Right cardiac atrium (tissue), 5 donors: ENCODE measurements at regions not wholly inside any gene's neighbourhood (a gene's known extent, or its start where the extent isn't known, plus 50 kb on each side); places are given as distances from the start of the nearest gene placed in this dataset.

Experiments used
- ATAC-seq, 2 donors: fragments of 200-7000 bp; cut with Tn5 transposase; one replicate each; pipeline versions ENCODE4 v1.8.0 to v1.9.1; 2020; ENCODE audit warnings: moderate library complexity in 2 of 2, mild to moderate bottlenecking in 1 of 2
- DNase-seq, 3 donors: peaks; one replicate each; pipeline ENCODE4 v3.0.0-alpha.2; 2020
- H3K27ac ChIP-seq: one replicate; pipeline ENCODE4 v1.5.1; 2013; ENCODE audit warnings: mild to moderate bottlenecking, low read length, control low read depth, moderate library complexity
- H3K27me3 ChIP-seq: one replicate; pipeline ENCODE4 v1.6.1; 2013; ENCODE audit not compliant: control insufficient read depth, insufficient read depth
- H3K4me1 ChIP-seq: one replicate; pipeline ENCODE4 v1.6.1; 2013; ENCODE audit warnings: low read length; ENCODE audit not compliant: control insufficient read depth, insufficient read depth
- H3K4me3 ChIP-seq: one replicate; pipeline ENCODE4 v1.5.1; 2013; ENCODE audit warnings: low read length, control low read depth
- H3K9me3 ChIP-seq: one replicate; pipeline ENCODE4 v1.6.1; 2013; ENCODE audit warnings: low read length; ENCODE audit not compliant: control insufficient read depth
- WGBS: extraction: QIAGEN DNeasy Blood & Tissue Kit; methylation state at CpG from one replicate; pipeline ENCODE4 v1.1.7; 2013; 5-methylcytosine and 5-hydroxymethylcytosine counted together
- intact Hi-C, 4 donors: fragments of 100-400 bp; cut with DNase I; formaldehyde crosslinking; loops; one replicate each; pipeline versions ENCODE4 v1.11.0 to v1.14.0; 2022 to 2023
- donor health status: healthy with polysubstance abuse.
- donor health status: DM: no; HTN: yes; CAD: no.
- donor health status: DM: no; HTN: no; CAD: no.
- donor health status: DM: no; HTN: yes; CAD: no; lungs with severe emphysema.
- donor health status: DM: yes; HTN: yes; CAD: no.

DNA sequence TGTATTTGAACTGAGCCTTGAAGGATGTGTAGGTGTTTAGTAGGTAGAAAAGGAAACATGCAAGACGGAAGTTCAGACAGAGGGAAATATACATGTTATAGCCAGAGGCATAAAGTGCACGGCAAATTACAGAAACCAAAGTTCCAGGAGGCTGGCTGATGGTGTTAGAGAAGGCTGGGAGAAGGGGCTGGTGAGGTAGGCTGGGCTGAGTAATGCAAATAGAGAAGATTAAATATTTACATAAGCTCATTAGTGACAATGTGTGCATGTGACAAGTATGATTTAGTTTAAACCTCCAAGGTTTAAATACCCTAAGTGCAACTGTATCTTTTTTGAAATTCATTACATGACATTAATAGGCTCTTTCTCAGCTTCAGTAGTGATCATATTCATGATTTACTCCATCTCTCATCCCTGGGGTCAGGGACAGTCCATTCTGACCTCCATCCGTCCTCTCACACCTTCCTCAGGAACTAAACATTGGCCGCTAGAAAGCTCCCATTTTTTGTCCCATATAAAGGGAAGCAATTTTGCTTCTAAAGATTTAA, 399.8 kb upstream of the SALL1 start:
- intact Hi-C loops: no loop called here
- 69% methylated on average over 4 of the region's 4 CpGs for WGBS
- Histone ChIP-seq H3K4me3 (no peak overlapping the region), H3K27ac (no peak overlapping the region), H3K4me1 (no peaks in the 10 kb centered on the region), H3K9me3 (no peaks in the 10 kb centered on the region), H3K27me3 (peaks cover 2% of the 10 kb centered on the region)
- DNase-seq (no peak), ATAC-seq (no peak)

DNA sequence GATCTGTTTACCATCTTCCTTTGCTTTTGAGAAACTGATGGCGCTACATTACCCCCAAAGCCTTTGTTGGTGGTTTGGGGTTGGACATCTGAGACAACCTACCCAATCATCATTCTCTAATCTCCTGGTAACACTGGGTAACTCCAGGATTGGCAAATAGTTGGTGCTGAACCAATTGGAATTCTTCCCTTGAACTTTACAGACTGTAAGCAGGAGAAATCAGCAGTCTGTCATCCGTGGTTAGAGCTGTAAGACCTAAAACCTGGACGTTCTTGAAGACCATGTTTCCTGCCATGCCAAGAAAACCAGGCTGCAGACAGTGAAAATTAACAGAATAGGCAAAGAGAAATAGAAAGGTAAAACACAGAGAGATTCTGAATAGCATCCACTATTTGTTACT, 398.8 kb upstream of the SALL1 start:
- Histone ChIP-seq H3K9me3 (no peaks in the 10 kb centered on the region), H3K27me3 (peaks cover 2% of the 10 kb centered on the region), H3K4me3 (no peak overlapping the region), H3K4me1 (no peaks in the 10 kb centered on the region), H3K27ac (no peak overlapping the region)
- ATAC-seq (no peak), DNase-seq (no peak)
- intact Hi-C loops: no loop called here
- WGBS: 62% methylated on average over 3 of the region's 3 CpGs

- intact Hi-C loops: no loop called here
- Histone ChIP-seq H3K27me3 (no peaks in the 10 kb centered on the region), H3K4me3 (no peak overlapping the region), H3K4me1 (no peaks in the 10 kb centered on the region), H3K9me3 (no peaks in the 10 kb centered on the region), H3K27ac (no peak overlapping the region)
- DNase-seq: no peak
- WGBS: 43% methylated on average over 6 of the region's 6 CpGs
- ATAC-seq: no peak
Observed at GRCh38 chr16:51545951-51546350, 394.9 kb upstream of the SALL1 start.

DNA sequence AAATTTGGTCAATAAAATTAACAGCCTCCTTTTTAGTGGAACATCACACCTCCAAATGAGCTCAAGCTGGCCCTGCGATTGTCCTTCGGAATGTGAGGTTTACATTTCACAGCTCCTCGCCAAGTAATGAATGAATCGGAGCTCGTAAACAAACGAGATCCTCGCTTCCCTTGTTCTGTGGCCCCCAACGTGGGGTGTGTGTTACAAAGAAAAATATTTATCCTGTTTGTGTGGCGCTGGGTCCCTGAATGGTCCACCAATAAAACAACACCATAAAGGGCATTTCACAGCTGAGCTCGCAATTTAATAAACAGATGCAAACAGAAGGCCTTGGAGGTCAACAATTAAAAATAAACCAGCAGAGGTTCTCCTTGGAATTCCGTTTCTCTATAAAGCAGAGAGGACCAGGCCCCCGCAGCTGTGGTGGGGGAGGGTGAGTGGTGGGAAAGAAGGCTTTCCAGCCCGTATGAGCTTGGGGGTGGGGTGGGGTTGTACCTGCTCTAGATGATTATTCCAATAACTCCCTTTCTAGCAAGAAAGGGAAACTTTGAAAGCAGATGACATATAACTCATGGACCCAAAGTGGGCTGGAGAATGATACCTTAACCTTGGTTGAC, 393.9 kb upstream of the SALL1 start:
- intact Hi-C loops: no loop called here
- no peak overlapping the region for H3K4me3 ChIP-seq
- H3K27me3 ChIP-seq: no peaks in the 10 kb centered on the region
- no peak overlapping the region for H3K27ac ChIP-seq
- DNase-seq (no peak), ATAC-seq (no peak)
- H3K9me3 ChIP-seq: no peaks in the 10 kb centered on the region
- 29% methylated on average over 13 of the region's 13 CpGs for WGBS
- H3K4me1 ChIP-seq: no peaks in the 10 kb centered on the region

DNA sequence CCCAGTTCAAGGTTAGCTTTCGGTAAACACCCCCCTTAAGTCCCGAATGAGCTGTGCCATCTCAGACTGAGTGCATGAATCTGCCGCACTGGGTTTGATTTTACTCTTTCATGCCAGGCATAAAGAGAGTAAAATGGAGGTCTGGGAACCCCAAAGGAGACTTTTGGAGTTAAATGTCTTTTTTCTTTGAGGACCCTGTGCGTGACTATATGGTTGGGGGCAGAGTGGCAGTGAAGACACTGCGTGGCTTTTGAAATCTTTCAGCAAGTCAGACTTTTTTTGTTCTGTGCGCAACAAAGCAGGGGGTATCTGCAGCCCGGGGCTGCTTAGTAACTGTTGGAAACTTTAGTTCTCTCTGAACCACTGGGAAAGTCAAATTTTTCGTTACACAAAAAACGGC, 392.9 kb upstream of the SALL1 start:
- intact Hi-C loops: no loop called here
- ATAC-seq (no peak), DNase-seq (no peak)
- no peak overlapping the region for H3K27ac ChIP-seq
- no peak overlapping the region for H3K4me3 ChIP-seq
- WGBS: 77% methylated on average over 9 of the region's 9 CpGs
- no peaks in the 10 kb centered on the region for H3K27me3 ChIP-seq
- H3K4me1 ChIP-seq: no peaks in the 10 kb centered on the region
- H3K9me3 ChIP-seq: no peaks in the 10 kb centered on the region

- no peak overlapping the region for H3K27ac ChIP-seq
- intact Hi-C loops: no loop called here
- no peaks in the 10 kb centered on the region for H3K27me3 ChIP-seq
- ATAC-seq: no peak
- H3K4me1 ChIP-seq: no peaks in the 10 kb centered on the region
- no peaks in the 10 kb centered on the region for H3K9me3 ChIP-seq
- WGBS: 55% methylated on average over 12 of the region's 12 CpGs
- no peak overlapping the region for H3K4me3 ChIP-seq
- DNase-seq: no peak
Observed at GRCh38 chr16:51542981-51543815, 392.1 kb upstream of the SALL1 start.

DNA sequence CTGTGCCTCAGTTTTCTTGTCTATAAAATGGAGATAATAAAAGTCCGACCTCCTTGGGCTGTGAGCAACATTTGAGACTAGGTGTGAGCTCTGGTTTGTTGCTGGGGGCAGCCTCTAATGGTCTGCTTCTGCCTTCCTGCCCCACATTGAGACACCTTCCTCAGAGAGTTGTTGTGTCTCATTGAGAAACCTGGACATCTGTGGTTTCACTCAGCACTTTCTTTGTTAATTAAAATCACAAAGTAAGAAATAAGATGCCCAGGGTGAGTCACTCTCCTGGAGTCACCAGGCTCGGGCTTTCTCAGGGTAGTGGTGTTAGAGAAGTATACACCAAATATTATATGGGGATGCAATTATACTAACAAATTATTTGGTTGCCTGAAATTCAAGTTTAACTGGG, 389.2 kb upstream of the SALL1 start:
- intact Hi-C loops: no loop called here
- ATAC-seq (no peak), DNase-seq (no peak)

DNA sequence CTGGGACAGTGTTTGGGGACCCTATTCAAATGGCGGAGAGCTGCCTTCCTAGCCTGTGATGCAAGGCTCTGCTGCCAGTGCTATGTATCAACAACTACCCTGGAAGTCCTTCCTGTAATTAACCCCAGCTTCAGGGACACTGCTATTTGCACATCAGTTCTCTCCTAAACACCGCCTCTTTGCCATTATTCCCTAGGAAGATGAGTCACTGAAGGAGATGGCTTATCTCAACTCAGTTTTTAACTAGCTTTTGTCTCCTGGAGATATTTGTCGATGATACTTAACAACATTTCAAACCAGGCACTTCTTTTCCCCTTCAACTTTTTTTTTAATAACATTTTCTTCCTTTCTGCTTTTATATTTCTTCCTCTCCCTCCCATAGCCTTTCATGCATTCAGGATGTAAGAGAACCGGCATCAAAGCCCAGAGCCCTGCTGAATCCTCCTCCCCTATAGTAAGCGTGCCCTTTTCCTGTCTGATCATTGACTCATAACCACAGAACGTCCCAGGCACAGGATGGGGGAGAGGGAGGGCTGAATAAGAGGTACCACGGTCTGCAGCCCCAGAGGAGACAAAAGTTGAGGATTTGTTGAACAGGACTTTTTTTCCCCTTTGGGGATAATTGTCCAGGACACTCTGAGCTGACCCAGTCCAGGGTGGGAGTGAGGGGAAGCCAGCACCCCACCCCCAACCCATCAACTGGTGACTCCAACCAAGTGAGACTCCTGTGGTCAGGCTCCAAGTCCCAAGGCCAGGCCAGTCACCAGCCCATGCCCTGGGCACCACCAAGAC, 387.8 kb upstream of the SALL1 start:
- Histone ChIP-seq H3K27ac (no peak overlapping the region), H3K4me3 (no peak overlapping the region), H3K9me3 (no peaks in the 10 kb centered on the region), H3K27me3 (no peaks in the 10 kb centered on the region), H3K4me1 (no peaks in the 10 kb centered on the region)
- intact Hi-C loops: no loop called here
- 27% methylated on average over 7 of the region's 7 CpGs for WGBS
- DNase-seq (no peak), ATAC-seq (no peak)

More for the DNA sequence above, 389.2 kb upstream of the SALL1 start:
- H3K4me1 ChIP-seq: no peaks in the 10 kb centered on the region
- 62% methylated on average over 2 of the region's 2 CpGs for WGBS
- no peak overlapping the region for H3K27ac ChIP-seq
- no peak overlapping the region for H3K4me3 ChIP-seq
- H3K9me3 ChIP-seq: no peaks in the 10 kb centered on the region
- H3K27me3 ChIP-seq: no peaks in the 10 kb centered on the region

GRCh38 chr16:51535591-51535990, 384.5 kb upstream of the SALL1 start:
- intact Hi-C loops: no loop called here
- H3K9me3 ChIP-seq: no peaks in the 10 kb centered on the region
- ATAC-seq: no peak

DNA sequence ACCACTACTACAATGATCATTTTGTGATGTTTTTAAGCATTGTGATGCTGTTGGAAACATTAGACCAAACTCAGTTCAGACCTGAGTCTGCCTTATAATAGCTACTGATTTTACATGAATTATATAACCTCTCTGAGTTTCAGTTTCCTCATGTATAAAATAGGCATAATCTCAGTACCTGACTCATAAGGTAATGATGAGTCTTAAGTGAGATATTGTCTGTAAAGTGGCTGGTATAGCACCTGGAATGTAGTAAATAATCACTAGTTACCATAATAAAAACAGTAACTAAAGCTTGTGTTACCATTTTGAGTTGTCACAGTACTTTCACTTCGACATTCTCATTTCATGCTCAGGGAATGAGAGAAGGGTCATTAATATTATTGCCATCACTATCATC, 381.5 kb upstream of the SALL1 start:
- ATAC-seq (no peak), DNase-seq (no peak)
- Histone ChIP-seq H3K9me3 (no peaks in the 10 kb centered on the region), H3K27ac (no peak overlapping the region), H3K27me3 (no peaks in the 10 kb centered on the region), H3K4me1 (no peaks in the 10 kb centered on the region), H3K4me3 (no peak overlapping the region)
- intact Hi-C loops: no loop called here
- WGBS: 83% methylated on average over 1 of the region's 1 CpG

More at GRCh38 chr16:51535591-51535990, 384.5 kb upstream of the SALL1 start:
- no peak for DNase-seq
- 73% methylated on average over 11 of the region's 11 CpGs for WGBS
- no peaks in the 10 kb centered on the region for H3K27me3 ChIP-seq
- H3K4me1 ChIP-seq: no peaks in the 10 kb centered on the region
- no peak overlapping the region for H3K4me3 ChIP-seq
- no peak overlapping the region for H3K27ac ChIP-seq

DNA sequence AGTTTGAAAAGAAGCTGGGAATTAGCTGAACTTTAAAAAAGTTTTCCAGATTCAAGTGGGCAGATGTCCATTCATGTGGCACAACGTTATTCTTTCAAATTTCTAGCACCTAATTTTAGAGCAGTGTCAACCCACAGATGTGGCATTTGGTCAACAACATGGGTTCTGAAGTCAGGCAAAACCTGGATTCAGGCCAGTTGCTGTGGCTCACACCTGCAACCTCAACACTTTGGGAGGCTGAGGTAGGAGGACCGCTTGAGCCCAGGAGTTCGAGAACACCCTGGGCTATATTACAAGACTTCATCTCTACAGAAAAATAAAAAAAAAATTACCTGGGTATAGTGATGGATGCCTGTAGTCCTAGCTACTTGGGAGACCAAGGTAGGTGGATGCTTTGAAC, 380.2 kb upstream of the SALL1 start:
- Histone ChIP-seq H3K27ac (no peak overlapping the region), H3K9me3 (no peaks in the 10 kb centered on the region), H3K4me1 (no peaks in the 10 kb centered on the region), H3K4me3 (no peak overlapping the region), H3K27me3 (no peaks in the 10 kb centered on the region)
- DNase-seq (no peak), ATAC-seq (no peak)
- 79% methylated on average over 3 of the region's 3 CpGs for WGBS
- intact Hi-C loops: no loop called here
